ENCODE measurements at regions not wholly inside any gene's neighbourhood (a gene's known extent, or its start where the extent isn't known, plus 50 kb on each side); places are given as distances from the start of the nearest gene placed in this dataset.
"Not testable (repeated sequence)": the region's sequence is repeated elsewhere in the genome, so short reads cannot be mapped to it uniquely, and the experiment has no call there.

GRCh38 chr5:82425591-82425990 lies 147.4 kb upstream of the RPS23 start:
- DNase-seq (ENCODE audit: low spot score), result no peak

GRCh38 chr5:82424211-82424610 lies 146.1 kb upstream of the RPS23 start:
- DNase-seq (ENCODE audit: low spot score), result no peak

- no peak for DNase-seq (ENCODE audit: low spot score)
Measured at GRCh38 chr5:82422751-82423181, 144.6 kb upstream of the RPS23 start.

GRCh38 chr5:82422001-82422740 lies 144.0 kb upstream of the RPS23 start:
- DNase-seq (ENCODE audit: low spot score), result no peak

DNA sequence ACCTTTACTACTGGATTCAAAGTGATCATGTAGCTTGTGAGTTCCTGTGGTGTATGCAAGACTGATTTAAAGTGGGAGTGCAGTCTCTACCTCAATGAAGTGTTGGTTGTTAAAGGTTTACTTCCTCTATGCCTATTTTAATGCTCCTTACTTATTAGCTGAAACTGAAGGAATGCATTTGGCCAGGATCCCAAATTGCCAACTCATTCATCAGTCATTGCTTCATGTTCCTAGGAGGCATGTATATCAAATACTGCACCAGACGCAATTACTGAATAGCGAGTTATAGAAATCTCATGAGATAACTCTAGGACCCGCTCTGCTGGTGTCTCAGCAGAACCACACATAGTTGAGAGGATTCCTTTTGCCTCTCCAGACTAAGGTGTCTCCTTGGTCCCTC lies 143.0 kb upstream of the RPS23 start:
- no peak for DNase-seq (ENCODE audit: low spot score)

DNA sequence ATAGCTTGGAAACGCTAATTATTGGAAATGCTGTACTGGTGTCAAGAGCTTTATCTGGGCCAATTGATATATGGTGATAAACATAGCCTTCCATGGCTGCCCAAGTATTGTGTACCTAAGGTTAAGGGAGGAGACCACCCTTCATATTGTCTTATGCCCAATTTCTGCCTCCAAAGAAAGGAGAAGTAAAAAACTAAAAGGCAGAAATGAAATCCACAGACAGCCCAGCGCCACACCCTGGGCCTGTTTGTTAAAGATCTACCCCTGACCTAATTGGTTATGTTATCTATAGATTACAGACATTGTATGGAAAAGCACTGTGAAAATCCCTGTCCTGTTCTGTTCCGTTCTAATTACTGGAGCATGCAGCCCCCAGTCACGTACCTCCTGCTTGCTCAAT lies 142.4 kb upstream of the RPS23 start:
- DNase-seq (ENCODE audit: low spot score), result not testable (repeated sequence)

GRCh38 chr5:82419559-82420332 lies 141.6 kb upstream of the RPS23 start:
- DNase-seq (ENCODE audit: low spot score), result no peak

DNA sequence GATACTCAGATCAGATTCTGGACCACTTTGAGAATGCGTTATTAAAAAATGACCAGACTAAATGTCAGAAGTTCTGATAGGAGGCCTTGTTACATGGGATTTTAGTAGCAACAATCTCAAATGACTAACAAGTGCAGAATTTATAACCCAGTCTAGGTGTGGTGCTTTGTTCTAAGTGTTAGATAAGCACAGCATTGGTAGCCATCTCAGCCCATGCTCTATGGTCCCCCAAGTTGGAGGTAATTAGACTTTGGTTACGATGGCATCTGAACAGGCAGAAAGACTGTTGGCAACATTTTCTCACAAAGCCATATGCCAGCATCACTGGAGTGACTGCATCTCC lies 140.4 kb upstream of the RPS23 start:
- DNase-seq (ENCODE audit: low spot score), result no peak

- no peak for DNase-seq (ENCODE audit: low spot score)
Measured at GRCh38 chr5:82417776-82418607, 139.8 kb upstream of the RPS23 start.

DNA sequence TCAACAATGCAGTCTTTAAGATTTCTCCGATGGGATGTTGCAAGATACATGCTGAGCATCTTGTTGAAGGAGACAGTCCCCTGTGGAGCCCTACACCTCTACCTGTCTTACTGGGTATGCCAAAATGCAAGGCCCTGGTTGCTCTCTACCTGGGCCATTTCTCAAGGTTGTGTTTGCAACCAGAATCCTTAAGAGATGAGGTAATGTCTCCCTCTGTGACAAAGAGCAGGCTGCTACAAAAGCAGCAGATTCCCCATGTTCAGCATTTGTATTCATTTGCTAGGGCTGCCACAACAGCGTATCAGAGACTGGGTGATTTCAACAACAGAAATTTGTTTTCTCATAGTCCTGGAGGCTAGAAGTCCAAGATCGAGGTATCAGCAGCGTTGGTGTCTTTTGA lies 138.4 kb upstream of the RPS23 start:
- DNase-seq (ENCODE audit: low spot score), result no peak

DNA sequence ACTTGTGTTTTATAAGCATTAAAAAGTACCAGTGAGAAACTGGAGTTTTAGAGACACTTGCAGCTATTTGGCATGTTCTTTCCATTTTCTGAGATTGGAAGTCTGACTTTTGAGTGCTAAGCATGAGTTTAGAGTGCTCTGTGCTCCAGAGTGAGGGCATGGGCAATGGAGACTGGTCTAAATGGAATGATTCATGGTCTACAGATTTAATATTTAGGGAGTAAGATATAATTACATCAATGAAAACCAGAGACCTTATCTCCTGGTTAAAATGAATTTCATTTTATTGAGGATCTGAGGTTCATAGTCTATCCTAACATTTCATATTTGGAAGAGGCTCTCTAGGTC lies 135.9 kb upstream of the RPS23 start:
- DNase-seq (ENCODE audit: low spot score), result no peak

GRCh38 chr5:82413302-82414040 lies 135.3 kb upstream of the RPS23 start:
- no peak for DNase-seq (ENCODE audit: low spot score)

DNA sequence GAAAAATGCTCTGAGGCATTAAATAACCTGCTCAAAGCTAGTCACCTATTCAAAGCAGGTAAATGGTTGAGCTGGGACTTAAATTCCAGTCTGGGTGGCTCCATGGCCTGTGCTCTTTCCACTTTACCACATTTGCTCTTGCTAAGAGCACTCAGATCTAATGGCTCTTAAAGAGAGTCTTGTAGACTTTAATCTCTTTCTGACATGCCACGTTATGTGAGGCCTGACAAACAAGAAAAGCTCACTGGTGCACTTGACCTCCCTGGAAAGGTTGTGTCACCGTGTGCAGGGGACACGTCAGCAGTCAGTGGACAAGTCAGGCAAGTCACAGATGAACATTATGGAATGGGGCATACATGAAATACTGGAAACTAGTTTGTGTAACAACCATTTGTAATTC lies 129.9 kb upstream of the RPS23 start:
- DNase-seq (ENCODE audit: low spot score), result no peak

- DNase-seq (ENCODE audit: low spot score), result no peak
Measured at GRCh38 chr5:82406205-82406773, 128.1 kb upstream of the RPS23 start.

DNA sequence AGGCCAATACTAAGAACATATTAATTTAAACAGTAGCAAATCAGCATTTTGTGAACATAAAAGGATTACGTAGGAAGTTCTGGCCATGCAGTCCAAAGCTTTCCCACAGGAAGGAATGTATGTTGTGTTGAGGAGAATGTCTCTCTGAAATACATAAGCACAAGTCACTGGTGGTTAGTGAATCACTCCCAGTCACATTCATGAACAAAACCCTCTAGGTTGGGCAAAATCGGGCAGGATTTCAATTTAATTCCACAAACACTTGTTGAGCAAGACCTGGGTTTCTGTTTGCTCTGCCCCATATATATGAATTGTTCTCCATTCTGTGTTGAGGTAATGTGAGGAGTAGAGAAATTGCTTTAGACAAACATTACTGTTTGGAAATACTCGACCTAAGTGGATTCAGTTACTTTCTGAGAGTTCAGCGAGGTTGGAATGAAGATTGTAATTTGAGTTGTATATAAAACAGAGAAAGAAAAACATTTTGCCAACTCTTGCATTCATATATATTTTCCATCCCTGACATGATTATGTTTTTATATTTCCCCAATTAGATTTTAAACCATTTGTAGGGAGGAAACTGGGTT lies 127.6 kb upstream of the RPS23 start:
- no peak for DNase-seq (ENCODE audit: low spot score)

GRCh38 chr5:82405161-82405560 lies 127.0 kb upstream of the RPS23 start:
- DNase-seq (ENCODE audit: low spot score), result no peak

GRCh38 chr5:82404382-82404945 lies 126.3 kb upstream of the RPS23 start:
- no peak for DNase-seq (ENCODE audit: low spot score)

DNA sequence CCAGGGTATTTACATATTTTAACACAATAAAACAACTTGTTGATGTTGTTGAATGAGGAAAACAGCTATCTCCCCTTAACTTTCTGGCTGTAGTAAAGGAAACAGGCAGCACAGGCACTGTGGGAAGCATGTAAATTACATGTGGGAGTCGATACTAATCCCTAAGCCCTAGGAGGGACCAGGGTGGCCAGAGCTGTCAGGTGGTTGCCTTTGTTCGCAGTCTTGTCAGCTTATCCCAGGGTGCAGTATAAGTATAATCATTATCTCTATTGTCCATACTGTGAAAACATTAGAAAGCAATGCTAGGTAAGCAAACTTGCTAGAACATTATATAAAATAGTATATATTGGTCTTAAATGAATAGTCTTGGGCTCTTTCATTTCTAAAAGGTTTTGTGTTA lies 125.6 kb upstream of the RPS23 start:
- no peak for DNase-seq (ENCODE audit: low spot score)

GRCh38 chr5:82403026-82403425 lies 124.9 kb upstream of the RPS23 start:
- DNase-seq (ENCODE audit: low spot score), result no peak

- no peak for DNase-seq (ENCODE audit: low spot score)
Measured at GRCh38 chr5:82399111-82399510, 121.0 kb upstream of the RPS23 start.

- DNase-seq (ENCODE audit: low spot score), result no peak
Measured at GRCh38 chr5:82397741-82398320, 119.7 kb upstream of the RPS23 start.

All from CD4-positive, alpha-beta T cell treated with Interleukin-2 at 100 ng/mL for 4 hours (primary cell).